Neural cell (in vitro differentiated cells): ENCODE measurements at regions not wholly inside any gene's neighbourhood (a gene's known extent, or its start where the extent isn't known, plus 50 kb on each side); places are given as distances from the start of the nearest gene placed in this dataset.

Experiments used
- H2AFZ ChIP-seq: fragments of 200-600, 300-800 bp; sonication (generic), shearing (Covaris generic); 2 replicates; pipeline ENCODE4 v1.6.0; 2014; ENCODE audit warnings: low read depth, mild to moderate bottlenecking, antibody characterized with exemption, low read length, moderate library complexity
- H3F3A ChIP-seq: fragments of 200-600 bp; shearing (Covaris generic); 2 replicates; pipeline ENCODE4 v1.6.1; 2016; ENCODE audit warnings: mild to moderate bottlenecking, moderate library complexity, mixed read lengths, antibody characterized with exemption, low read length; ENCODE audit not compliant: insufficient read depth, poor library complexity, severe bottlenecking
- H3K27ac ChIP-seq: fragments of 200-600, 300-800 bp; sonication (generic), shearing (Covaris generic); 2 replicates; pipeline ENCODE4 v1.5.1; 2014; ENCODE audit warnings: mild to moderate bottlenecking, low read length, moderate library complexity
- H3K27me3 ChIP-seq: fragments of 300-800, 200-600 bp; sonication (generic), shearing (Covaris generic); 2 replicates; pipeline ENCODE4 v1.6.0; 2014; ENCODE audit warnings: mild to moderate bottlenecking, low read depth, low read length, moderate library complexity; ENCODE audit not compliant: insufficient read depth
- H3K36me3 ChIP-seq: fragments of 300-800, 200-600 bp; sonication (generic), shearing (Covaris generic); 2 replicates; pipeline ENCODE4 v1.5.1; 2014; ENCODE audit warnings: mild to moderate bottlenecking, antibody characterized with exemption, low read length, moderate library complexity; ENCODE audit not compliant: insufficient read depth
- H3K4me2 ChIP-seq: fragments of 300-800, 200-600 bp; sonication (generic), shearing (Covaris generic); 2 replicates; pipeline ENCODE4 v1.6.0; 2014; ENCODE audit warnings: mild to moderate bottlenecking, low read length
- H3K4me3 ChIP-seq: fragments of 300-800, 200-600 bp; sonication (generic), shearing (Covaris generic); 2 replicates; pipeline ENCODE4 v1.5.1; 2014; ENCODE audit warnings: mild to moderate bottlenecking, low read length, moderate library complexity
- H3K79me2 ChIP-seq: fragments of 200-600 bp; shearing (Covaris generic); replicated peaks from 2 replicates; pipeline ENCODE4 v1.6.0; 2014; ENCODE audit warnings: mild to moderate bottlenecking, low read length, moderate library complexity; ENCODE audit not compliant: insufficient read depth
- H3K9ac ChIP-seq: fragments of 300-800, 200-600 bp; sonication (generic), shearing (Covaris generic); 2 replicates; pipeline ENCODE4 v1.6.1; 2016; ENCODE audit warnings: mild to moderate bottlenecking, low read length, mixed read lengths
- H3K9me2 ChIP-seq: fragments of 200-600 bp; shearing (Covaris generic); 2 replicates; pipeline ENCODE4 v1.6.1; 2016; ENCODE audit warnings: mild to moderate bottlenecking, low read length, mixed read lengths; ENCODE audit not compliant: insufficient read depth
- H3K9me3 ChIP-seq: fragments of 200-600, 300-800 bp; sonication (generic), shearing (Covaris generic); 2 replicates; pipeline ENCODE4 v1.6.1; 2016; ENCODE audit warnings: mild to moderate bottlenecking, mixed run types, low read length, moderate library complexity, mixed read lengths
- H4K20me1 ChIP-seq: fragments of 200-600 bp; shearing (Covaris generic); 2 replicates; pipeline ENCODE4 v1.6.1; 2016; ENCODE audit warnings: mild to moderate bottlenecking, mixed run types; ENCODE audit not compliant: insufficient read depth
- EP300 ChIP-seq: fragments of 450-650 bp; conservative IDR thresholded peaks from 2 replicates; pipeline ENCODE4 v1.6.1; 2014; ENCODE audit warnings: antibody characterized with exemption, mild to moderate bottlenecking, moderate library complexity; ENCODE audit not compliant: poor library complexity, severe bottlenecking
- EZH2 ChIP-seq: fragments of 200-600, 300-800 bp; shearing (Covaris generic), sonication (generic); IDR thresholded peaks from 2 replicates; pipeline ENCODE4 v1.6.1; 2014; ENCODE audit warnings: antibody characterized with exemption, low read length, borderline replicate concordance, mild to moderate bottlenecking; ENCODE audit not compliant: insufficient read depth, poor library complexity, severe bottlenecking
- MXI1 ChIP-seq: fragments of 450-650 bp; conservative IDR thresholded peaks from 2 replicates; pipeline ENCODE4 v1.6.1; 2014; ENCODE audit warnings: antibody characterized with exemption, mild to moderate bottlenecking; ENCODE audit not compliant: poor library complexity, severe bottlenecking
- POLR2AphosphoS5 ChIP-seq: IDR thresholded peaks from 2 replicates; pipeline ENCODE4 v1.6.1; 2012
- RAD21 ChIP-seq: fragments of 450-650 bp; conservative IDR thresholded peaks from 2 replicates; pipeline ENCODE4 v1.6.1; 2014; ENCODE audit warnings: antibody characterized with exemption, mild to moderate bottlenecking, moderate library complexity
- SMC3 ChIP-seq: fragments of 450-650 bp; conservative IDR thresholded peaks from 2 replicates; pipeline ENCODE4 v1.6.1; 2014; ENCODE audit warnings: antibody characterized with exemption, mild to moderate bottlenecking, moderate library complexity; ENCODE audit not compliant: poor library complexity
- TAF1 ChIP-seq: IDR thresholded peaks from 2 replicates; pipeline ENCODE4 v1.6.1; 2012; ENCODE audit warnings: low read depth
- TF ChIP-seq, protein P1 (sequence below): IDR thresholded peaks from 2 replicates; pipeline ENCODE4 v1.6.1; 2012; ENCODE audit warnings: borderline replicate concordance
- TF ChIP-seq, protein P2 (sequence below): fragments of 450-650 bp; IDR thresholded peaks from 2 replicates; pipeline ENCODE4 v1.5.1; 2014; ENCODE audit warnings: antibody characterized with exemption, mild to moderate bottlenecking, moderate library complexity; ENCODE audit not compliant: poor library complexity, severe bottlenecking

DNA sequence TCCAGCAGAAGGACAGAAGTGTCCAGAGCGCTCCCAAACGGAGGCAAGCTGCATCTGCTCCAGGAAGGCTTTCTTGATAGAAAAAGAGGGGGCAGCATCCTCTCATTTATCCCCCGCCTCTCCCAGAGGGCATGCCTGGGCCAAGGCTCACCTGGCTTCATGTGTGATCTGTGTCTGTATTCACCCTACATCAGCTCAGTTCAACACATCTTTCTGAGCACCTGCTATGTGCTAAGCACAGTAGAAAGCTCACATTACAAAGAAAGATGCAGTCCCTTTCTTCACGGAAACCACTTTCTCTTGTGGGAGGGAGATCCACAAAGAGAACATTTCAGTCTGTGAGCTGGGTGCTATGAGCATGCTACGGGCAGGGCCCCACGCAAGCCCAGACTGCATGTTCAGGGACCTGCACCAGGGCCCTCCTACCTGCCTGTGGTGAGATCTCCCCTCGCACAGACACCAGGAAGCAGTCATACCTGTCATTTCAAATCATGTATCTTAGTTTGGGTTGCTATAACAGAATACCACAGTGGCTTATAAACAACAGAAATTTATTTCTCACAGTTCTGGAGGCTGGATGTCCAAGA is 90.7 kb downstream of the PDCL3 start:
- Histone ChIP-seq H3K27me3 (no peaks in the 10 kb centered on the region), H3F3A (no peaks in the 10 kb centered on the region), H3K4me2 (no peak overlapping the region), H3K9me2 (no peaks in the 10 kb centered on the region), H2AFZ (no peak overlapping the region), H3K36me3 (no peaks in the 10 kb centered on the region), H4K20me1 (no peaks in the 10 kb centered on the region), H3K9ac (no peak overlapping the region), H3K27ac (no peak overlapping the region), H3K4me3 (no peak overlapping the region), H3K79me2 (no peaks in the 10 kb centered on the region), H3K9me3 (no peaks in the 10 kb centered on the region)
- no peak for TF ChIP-seq EP300
- no peak for TF ChIP-seq RAD21
- TF ChIP-seq TAF1 = no peak
- no peak for TF ChIP-seq SMC3
- TF ChIP-seq EZH2 = no peak
- no peak for TF ChIP-seq POLR2AphosphoS5
- TF ChIP-seq, protein P1, sequence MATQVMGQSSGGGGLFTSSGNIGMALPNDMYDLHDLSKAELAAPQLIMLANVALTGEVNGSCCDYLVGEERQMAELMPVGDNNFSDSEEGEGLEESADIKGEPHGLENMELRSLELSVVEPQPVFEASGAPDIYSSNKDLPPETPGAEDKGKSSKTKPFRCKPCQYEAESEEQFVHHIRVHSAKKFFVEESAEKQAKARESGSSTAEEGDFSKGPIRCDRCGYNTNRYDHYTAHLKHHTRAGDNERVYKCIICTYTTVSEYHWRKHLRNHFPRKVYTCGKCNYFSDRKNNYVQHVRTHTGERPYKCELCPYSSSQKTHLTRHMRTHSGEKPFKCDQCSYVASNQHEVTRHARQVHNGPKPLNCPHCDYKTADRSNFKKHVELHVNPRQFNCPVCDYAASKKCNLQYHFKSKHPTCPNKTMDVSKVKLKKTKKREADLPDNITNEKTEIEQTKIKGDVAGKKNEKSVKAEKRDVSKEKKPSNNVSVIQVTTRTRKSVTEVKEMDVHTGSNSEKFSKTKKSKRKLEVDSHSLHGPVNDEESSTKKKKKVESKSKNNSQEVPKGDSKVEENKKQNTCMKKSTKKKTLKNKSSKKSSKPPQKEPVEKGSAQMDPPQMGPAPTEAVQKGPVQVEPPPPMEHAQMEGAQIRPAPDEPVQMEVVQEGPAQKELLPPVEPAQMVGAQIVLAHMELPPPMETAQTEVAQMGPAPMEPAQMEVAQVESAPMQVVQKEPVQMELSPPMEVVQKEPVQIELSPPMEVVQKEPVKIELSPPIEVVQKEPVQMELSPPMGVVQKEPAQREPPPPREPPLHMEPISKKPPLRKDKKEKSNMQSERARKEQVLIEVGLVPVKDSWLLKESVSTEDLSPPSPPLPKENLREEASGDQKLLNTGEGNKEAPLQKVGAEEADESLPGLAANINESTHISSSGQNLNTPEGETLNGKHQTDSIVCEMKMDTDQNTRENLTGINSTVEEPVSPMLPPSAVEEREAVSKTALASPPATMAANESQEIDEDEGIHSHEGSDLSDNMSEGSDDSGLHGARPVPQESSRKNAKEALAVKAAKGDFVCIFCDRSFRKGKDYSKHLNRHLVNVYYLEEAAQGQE = no peak
- TF ChIP-seq, protein P2, sequence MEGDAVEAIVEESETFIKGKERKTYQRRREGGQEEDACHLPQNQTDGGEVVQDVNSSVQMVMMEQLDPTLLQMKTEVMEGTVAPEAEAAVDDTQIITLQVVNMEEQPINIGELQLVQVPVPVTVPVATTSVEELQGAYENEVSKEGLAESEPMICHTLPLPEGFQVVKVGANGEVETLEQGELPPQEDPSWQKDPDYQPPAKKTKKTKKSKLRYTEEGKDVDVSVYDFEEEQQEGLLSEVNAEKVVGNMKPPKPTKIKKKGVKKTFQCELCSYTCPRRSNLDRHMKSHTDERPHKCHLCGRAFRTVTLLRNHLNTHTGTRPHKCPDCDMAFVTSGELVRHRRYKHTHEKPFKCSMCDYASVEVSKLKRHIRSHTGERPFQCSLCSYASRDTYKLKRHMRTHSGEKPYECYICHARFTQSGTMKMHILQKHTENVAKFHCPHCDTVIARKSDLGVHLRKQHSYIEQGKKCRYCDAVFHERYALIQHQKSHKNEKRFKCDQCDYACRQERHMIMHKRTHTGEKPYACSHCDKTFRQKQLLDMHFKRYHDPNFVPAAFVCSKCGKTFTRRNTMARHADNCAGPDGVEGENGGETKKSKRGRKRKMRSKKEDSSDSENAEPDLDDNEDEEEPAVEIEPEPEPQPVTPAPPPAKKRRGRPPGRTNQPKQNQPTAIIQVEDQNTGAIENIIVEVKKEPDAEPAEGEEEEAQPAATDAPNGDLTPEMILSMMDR = no peak
- TF ChIP-seq MXI1 = no peak

DNA sequence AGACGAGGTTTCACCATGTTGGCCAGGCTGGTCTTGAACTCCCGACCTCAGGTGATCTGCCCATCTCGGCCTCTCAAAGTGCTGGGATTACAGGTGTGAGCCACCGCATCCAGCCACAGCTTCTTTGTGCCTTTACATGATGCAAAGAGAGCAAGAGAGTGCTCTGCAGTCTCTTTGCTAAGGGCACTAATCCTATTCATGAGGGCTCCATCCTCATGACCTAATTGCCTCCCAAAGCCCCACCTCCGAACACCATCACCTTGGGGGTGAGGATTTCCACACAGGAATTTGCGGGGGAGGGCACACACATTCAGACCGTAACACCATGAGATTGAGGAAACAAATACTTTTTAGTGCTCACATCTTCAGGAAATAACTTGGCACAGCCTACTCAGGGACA is 91.8 kb downstream of the PDCL3 start:
- no peaks in the 10 kb centered on the region for H3K36me3 ChIP-seq
- no peaks in the 10 kb centered on the region for H3K27me3 ChIP-seq
- H3K9me3 ChIP-seq = no peaks in the 10 kb centered on the region
- no peak overlapping the region for H3K27ac ChIP-seq
- no peaks in the 10 kb centered on the region for H4K20me1 ChIP-seq
- no peak overlapping the region for H3K4me3 ChIP-seq
- no peak overlapping the region for H2AFZ ChIP-seq
- H3K9ac ChIP-seq = no peak overlapping the region
- TF ChIP-seq EZH2 (no peak), MXI1 (no peak), SMC3 (no peak), TAF1 (no peak), RAD21 (no peak)
- TF ChIP-seq, protein P1 = no peak
- TF ChIP-seq, protein P2 = no peak
- H3K79me2 ChIP-seq = no peaks in the 10 kb centered on the region
- no peaks in the 10 kb centered on the region for H3F3A ChIP-seq
- no peaks in the 10 kb centered on the region for H3K9me2 ChIP-seq
- no peak overlapping the region for H3K4me2 ChIP-seq
